GM10266 (cell line): ENCODE measurements at regions not wholly inside any gene's neighbourhood (a gene's known extent, or its start where the extent isn't known, plus 50 kb on each side); places are given as distances from the start of the nearest gene placed in this dataset.

ENCODE experiments used
- DNase-seq: peaks from one replicate; pipeline ENCODE4 v3.0.0; 2012; ENCODE audit errors: extremely low spot score
- CTCF ChIP-seq: IDR thresholded peaks from 2 replicates; pipeline ENCODE4 v1.5.1; 2012; ENCODE audit warnings: mild to moderate bottlenecking, low read depth; ENCODE audit not compliant: control insufficient read depth, insufficient read depth; ENCODE audit errors: missing control alignments

- TF ChIP-seq CTCF: no peak
- no peak for DNase-seq
Measured at GRCh38 chr4:119946359-119946758, 120.3 kb downstream of the MAD2L1 start.

GRCh38 chr4:119942806-119943205 is 123.8 kb downstream of the MAD2L1 start:
- DNase-seq: no peak
- TF ChIP-seq CTCF: no peak

- no peak for DNase-seq
- TF ChIP-seq CTCF: no peak
Measured at GRCh38 chr4:119940557-119940956, 126.1 kb downstream of the MAD2L1 start.

GRCh38 chr4:119939071-119939995 is 127.3 kb downstream of the MAD2L1 start:
- no peak for TF ChIP-seq CTCF

GRCh38 chr4:119937746-119938145 is 128.9 kb downstream of the MAD2L1 start:
- DNase-seq: no peak
- no peak for TF ChIP-seq CTCF

More at GRCh38 chr4:119939071-119939995, 127.3 kb downstream of the MAD2L1 start:
- no peak for DNase-seq

- no peak for TF ChIP-seq CTCF
- no peak for DNase-seq
Measured at GRCh38 chr4:119933606-119934005, 133.0 kb downstream of the MAD2L1 start.

GRCh38 chr4:119932277-119932676 is 134.4 kb downstream of the MAD2L1 start:
- TF ChIP-seq CTCF: no peak
- DNase-seq: no peak
